ENCODE measurements at regions not wholly inside any gene's neighbourhood (a gene's known extent, or its start where the extent isn't known, plus 50 kb on each side); places are given as distances from the start of the nearest gene placed in this dataset.

GRCh38 chr5:9894571-9895301 lies 264.6 kb upstream of the TAS2R1 start:
- H3K9me3 ChIP-seq (ENCODE audit: control insufficient read depth in 2 of 2, insufficient read depth in 1 of 2, low read depth in 1 of 2, low read length in 1 of 2) = no peaks in the 10 kb centered on the region
- no peaks in the 10 kb centered on the region for H3K4me1 ChIP-seq (ENCODE audit: control insufficient read depth in 2 of 2, insufficient read depth in 2 of 2, low read length in 1 of 2)
- H3K36me3 ChIP-seq (ENCODE audit: control insufficient read depth in 2 of 2, insufficient read depth in 2 of 2, low read length in 1 of 2) = no peaks in the 10 kb centered on the region
- no peak overlapping the region for H3K4me3 ChIP-seq (ENCODE audit: low read depth in 1 of 2, low read length in 2 of 2)
- H3K27ac ChIP-seq (ENCODE audit: low read depth in 2 of 2, low read length in 1 of 2) = no peak overlapping the region
- WGBS, 2 donors = 50 to 55% methylated on average over 3 of the region's 3 CpGs
- H3K27me3 ChIP-seq (ENCODE audit: control insufficient read depth in 1 of 2, insufficient read depth in 2 of 2, low read length in 2 of 2) = no peaks in the 10 kb centered on the region

DNA sequence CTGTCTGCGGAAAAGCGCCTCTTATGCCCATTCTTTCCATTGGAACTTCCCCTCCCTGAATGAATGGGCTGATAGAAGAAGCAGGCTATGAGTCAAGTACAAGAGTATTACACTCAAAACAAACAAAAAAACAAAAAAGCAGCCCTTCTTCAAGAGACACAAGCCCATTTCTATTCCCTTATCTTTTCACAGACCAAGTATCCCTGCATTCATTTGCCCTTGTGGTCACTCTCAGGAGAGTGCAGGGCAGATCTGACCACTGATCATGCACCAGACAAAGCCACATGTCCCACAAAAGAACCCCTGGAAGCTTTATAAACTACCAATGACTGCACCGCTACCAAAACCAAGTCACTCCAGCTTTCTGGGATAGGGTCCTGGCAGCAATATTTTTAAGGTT lies 262.5 kb upstream of the TAS2R1 start:
- no peaks in the 10 kb centered on the region for H3K4me1 ChIP-seq (ENCODE audit: control insufficient read depth in 2 of 2, insufficient read depth in 2 of 2, low read length in 1 of 2)
- H3K4me3 ChIP-seq (ENCODE audit: low read depth in 1 of 2, low read length in 2 of 2) = no peak overlapping the region
- H3K9me3 ChIP-seq (ENCODE audit: control insufficient read depth in 2 of 2, insufficient read depth in 1 of 2, low read depth in 1 of 2, low read length in 1 of 2) = no peaks in the 10 kb centered on the region
- H3K36me3 ChIP-seq (ENCODE audit: control insufficient read depth in 2 of 2, insufficient read depth in 2 of 2, low read length in 1 of 2) = no peaks in the 10 kb centered on the region
- H3K27ac ChIP-seq (ENCODE audit: low read depth in 2 of 2, low read length in 1 of 2) = no peak overlapping the region
- WGBS, 2 donors = 89 to 96% methylated on average over 3 of the region's 3 CpGs
- no peaks in the 10 kb centered on the region for H3K27me3 ChIP-seq (ENCODE audit: control insufficient read depth in 1 of 2, insufficient read depth in 2 of 2, low read length in 2 of 2)

DNA sequence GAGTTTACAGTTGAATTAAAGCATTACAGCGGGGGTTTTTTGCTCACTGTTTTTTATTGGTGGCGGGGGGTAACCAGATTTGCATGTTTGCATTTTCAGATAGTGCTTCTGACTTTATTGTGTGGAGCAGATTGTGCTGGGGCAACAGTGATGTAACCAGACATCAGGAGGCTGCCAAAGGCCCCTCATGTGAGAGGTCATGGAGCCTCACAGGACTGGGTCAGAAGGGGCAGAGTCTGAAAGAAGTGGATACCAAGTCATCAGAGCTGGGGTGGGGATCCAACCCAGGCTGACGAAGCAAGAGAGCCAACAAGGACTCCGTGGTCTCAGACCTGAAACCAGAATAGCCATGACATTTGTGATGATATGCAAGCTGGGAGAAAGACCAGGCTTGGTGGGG lies 259.4 kb upstream of the TAS2R1 start:
- Histone ChIP-seq H3K4me3 (ENCODE audit: low read depth in 1 of 2, low read length in 2 of 2) (no peak overlapping the region), H3K36me3 (ENCODE audit: control insufficient read depth in 2 of 2, insufficient read depth in 2 of 2, low read length in 1 of 2) (no peaks in the 10 kb centered on the region), H3K4me1 (ENCODE audit: control insufficient read depth in 2 of 2, insufficient read depth in 2 of 2, low read length in 1 of 2) (no peaks in the 10 kb centered on the region), H3K9me3 (ENCODE audit: control insufficient read depth in 2 of 2, insufficient read depth in 1 of 2, low read depth in 1 of 2, low read length in 1 of 2) (no peaks in the 10 kb centered on the region), H3K27me3 (ENCODE audit: control insufficient read depth in 1 of 2, insufficient read depth in 2 of 2, low read length in 2 of 2) (no peaks in the 10 kb centered on the region), H3K27ac (ENCODE audit: low read depth in 2 of 2, low read length in 1 of 2) (no peak overlapping the region)
- 80 to 86% methylated on average over 4 of the region's 4 CpGs for WGBS, 2 donors

- no peaks in the 10 kb centered on the region for H3K4me1 ChIP-seq (ENCODE audit: control insufficient read depth in 2 of 2, insufficient read depth in 2 of 2, low read length in 1 of 2)
- H3K27ac ChIP-seq (ENCODE audit: low read depth in 2 of 2, low read length in 1 of 2) = no peak overlapping the region
- no peaks in the 10 kb centered on the region for H3K9me3 ChIP-seq (ENCODE audit: control insufficient read depth in 2 of 2, insufficient read depth in 1 of 2, low read depth in 1 of 2, low read length in 1 of 2)
- no peaks in the 10 kb centered on the region for H3K36me3 ChIP-seq (ENCODE audit: control insufficient read depth in 2 of 2, insufficient read depth in 2 of 2, low read length in 1 of 2)
- WGBS, 2 donors = 76% methylated on average over 3 of the region's 3 CpGs
- no peaks in the 10 kb centered on the region for H3K27me3 ChIP-seq (ENCODE audit: control insufficient read depth in 1 of 2, insufficient read depth in 2 of 2, low read length in 2 of 2)
- H3K4me3 ChIP-seq (ENCODE audit: low read depth in 1 of 2, low read length in 2 of 2) = no peak overlapping the region
Observed at GRCh38 chr5:9888501-9888901, 258.4 kb upstream of the TAS2R1 start.

DNA sequence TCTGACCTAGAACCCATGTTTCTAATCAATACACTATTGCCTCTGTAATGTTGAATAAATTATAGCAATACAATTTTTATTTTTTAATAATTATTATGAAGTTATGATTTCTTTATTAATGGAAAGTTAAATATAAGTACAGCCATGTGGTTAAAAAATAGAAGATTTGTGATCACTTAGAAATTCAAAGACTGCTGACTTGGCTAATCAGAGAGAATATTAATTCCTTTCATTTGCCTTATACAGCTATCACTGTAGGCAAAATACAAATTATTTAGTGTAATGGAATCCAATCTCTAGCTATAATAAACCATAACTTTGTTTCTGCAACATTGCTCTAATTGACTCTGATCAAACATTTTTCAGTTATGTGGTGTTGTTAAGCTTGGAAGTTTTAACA lies 255.0 kb upstream of the TAS2R1 start:
- Histone ChIP-seq H3K27ac (ENCODE audit: low read depth in 2 of 2, low read length in 1 of 2) (no peak overlapping the region), H3K9me3 (ENCODE audit: control insufficient read depth in 2 of 2, insufficient read depth in 1 of 2, low read depth in 1 of 2, low read length in 1 of 2) (no peaks in the 10 kb centered on the region), H3K4me3 (ENCODE audit: low read depth in 1 of 2, low read length in 2 of 2) (no peak overlapping the region), H3K4me1 (ENCODE audit: control insufficient read depth in 2 of 2, insufficient read depth in 2 of 2, low read length in 1 of 2) (no peaks in the 10 kb centered on the region), H3K27me3 (ENCODE audit: control insufficient read depth in 1 of 2, insufficient read depth in 2 of 2, low read length in 2 of 2) (no peaks in the 10 kb centered on the region), H3K36me3 (ENCODE audit: control insufficient read depth in 2 of 2, insufficient read depth in 2 of 2, low read length in 1 of 2) (no peaks in the 10 kb centered on the region)

DNA sequence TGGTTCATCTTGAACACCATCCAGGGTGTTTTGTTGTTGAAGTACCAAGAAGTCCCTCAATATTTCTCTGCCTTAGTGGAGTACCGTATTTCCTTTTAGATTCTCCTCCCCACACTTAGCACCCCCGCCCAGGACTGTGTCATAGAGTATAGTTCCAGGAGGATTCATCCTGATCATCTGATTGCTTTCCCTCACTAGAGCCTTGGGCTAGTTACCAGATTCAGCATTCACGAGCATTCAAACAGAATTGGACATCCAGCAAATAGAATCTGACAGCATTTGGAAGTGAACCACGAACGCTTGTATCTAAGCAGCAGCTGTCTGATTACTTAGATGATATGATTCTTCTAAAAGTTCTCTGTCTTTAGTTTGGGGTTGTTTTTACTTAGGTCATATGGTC lies 248.1 kb upstream of the TAS2R1 start:
- Histone ChIP-seq H3K9me3 (ENCODE audit: control insufficient read depth in 2 of 2, insufficient read depth in 1 of 2, low read depth in 1 of 2, low read length in 1 of 2) (no peaks in the 10 kb centered on the region), H3K36me3 (ENCODE audit: control insufficient read depth in 2 of 2, insufficient read depth in 2 of 2, low read length in 1 of 2) (no peaks in the 10 kb centered on the region), H3K27me3 (ENCODE audit: control insufficient read depth in 1 of 2, insufficient read depth in 2 of 2, low read length in 2 of 2) (no peaks in the 10 kb centered on the region), H3K4me3 (ENCODE audit: low read depth in 1 of 2, low read length in 2 of 2) (no peak overlapping the region), H3K4me1 (ENCODE audit: control insufficient read depth in 2 of 2, insufficient read depth in 2 of 2, low read length in 1 of 2) (no peaks in the 10 kb centered on the region), H3K27ac (ENCODE audit: low read depth in 2 of 2, low read length in 1 of 2) (no peak overlapping the region)
- WGBS, 2 donors = 65 to 69% methylated on average over 5 of the region's 5 CpGs

DNA sequence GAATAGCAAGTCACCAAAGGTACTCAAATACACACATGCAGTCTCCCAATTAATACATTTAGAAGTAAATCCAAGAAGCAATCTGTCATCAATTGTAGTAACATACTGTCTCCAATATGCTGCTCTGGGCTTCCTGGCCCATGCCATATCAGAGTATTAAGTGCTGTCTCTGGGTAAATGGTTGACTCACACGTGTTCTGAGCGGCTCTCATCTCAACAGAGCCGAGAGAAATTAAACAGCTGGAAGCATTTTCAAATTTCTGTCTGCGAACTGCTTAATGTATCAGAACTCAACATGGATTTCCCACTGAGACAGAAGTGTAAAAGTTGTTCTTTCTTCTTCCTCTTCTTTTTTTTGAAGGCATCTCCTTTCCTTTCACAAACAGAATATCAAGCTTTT lies 247.3 kb upstream of the TAS2R1 start:
- Histone ChIP-seq H3K4me1 (ENCODE audit: control insufficient read depth in 2 of 2, insufficient read depth in 2 of 2, low read length in 1 of 2) (no peaks in the 10 kb centered on the region), H3K9me3 (ENCODE audit: control insufficient read depth in 2 of 2, insufficient read depth in 1 of 2, low read depth in 1 of 2, low read length in 1 of 2) (no peaks in the 10 kb centered on the region), H3K36me3 (ENCODE audit: control insufficient read depth in 2 of 2, insufficient read depth in 2 of 2, low read length in 1 of 2) (no peaks in the 10 kb centered on the region), H3K27ac (ENCODE audit: low read depth in 2 of 2, low read length in 1 of 2) (no peak overlapping the region), H3K4me3 (ENCODE audit: low read depth in 1 of 2, low read length in 2 of 2) (no peak overlapping the region), H3K27me3 (ENCODE audit: control insufficient read depth in 1 of 2, insufficient read depth in 2 of 2, low read length in 2 of 2) (no peaks in the 10 kb centered on the region)
- whole genome bisulfite sequencing, 2 donors = 65 to 70% methylated on average over 4 of the region's 4 CpGs

DNA sequence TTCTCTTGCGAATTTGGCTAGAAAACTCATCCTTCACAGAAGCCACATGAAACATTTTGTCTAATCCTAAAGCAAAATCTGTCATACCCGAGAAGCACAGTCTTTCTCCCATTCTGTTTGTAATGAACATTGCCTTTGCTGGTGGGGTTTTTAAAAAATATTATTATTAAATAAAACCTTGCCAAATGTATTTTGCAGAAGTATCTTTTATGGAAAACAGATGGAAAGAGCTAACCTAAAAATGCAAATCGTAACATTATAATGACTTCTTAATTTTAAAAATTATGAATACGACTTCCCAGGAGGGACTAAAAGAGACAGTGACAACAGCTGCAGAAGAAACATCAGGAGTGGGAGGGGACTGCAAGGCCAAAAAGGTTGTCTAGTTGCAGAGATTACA lies 246.3 kb upstream of the TAS2R1 start:
- H3K4me1 ChIP-seq (ENCODE audit: control insufficient read depth in 2 of 2, insufficient read depth in 2 of 2, low read length in 1 of 2) = no peaks in the 10 kb centered on the region
- no peak overlapping the region for H3K27ac ChIP-seq (ENCODE audit: low read depth in 2 of 2, low read length in 1 of 2)
- H3K27me3 ChIP-seq (ENCODE audit: control insufficient read depth in 1 of 2, insufficient read depth in 2 of 2, low read length in 2 of 2) = no peaks in the 10 kb centered on the region
- no peak overlapping the region for H3K4me3 ChIP-seq (ENCODE audit: low read depth in 1 of 2, low read length in 2 of 2)
- H3K9me3 ChIP-seq (ENCODE audit: control insufficient read depth in 2 of 2, insufficient read depth in 1 of 2, low read depth in 1 of 2, low read length in 1 of 2) = no peaks in the 10 kb centered on the region
- no peaks in the 10 kb centered on the region for H3K36me3 ChIP-seq (ENCODE audit: control insufficient read depth in 2 of 2, insufficient read depth in 2 of 2, low read length in 1 of 2)
- WGBS, 2 donors = 84 to 86% methylated on average over 4 of the region's 4 CpGs

DNA sequence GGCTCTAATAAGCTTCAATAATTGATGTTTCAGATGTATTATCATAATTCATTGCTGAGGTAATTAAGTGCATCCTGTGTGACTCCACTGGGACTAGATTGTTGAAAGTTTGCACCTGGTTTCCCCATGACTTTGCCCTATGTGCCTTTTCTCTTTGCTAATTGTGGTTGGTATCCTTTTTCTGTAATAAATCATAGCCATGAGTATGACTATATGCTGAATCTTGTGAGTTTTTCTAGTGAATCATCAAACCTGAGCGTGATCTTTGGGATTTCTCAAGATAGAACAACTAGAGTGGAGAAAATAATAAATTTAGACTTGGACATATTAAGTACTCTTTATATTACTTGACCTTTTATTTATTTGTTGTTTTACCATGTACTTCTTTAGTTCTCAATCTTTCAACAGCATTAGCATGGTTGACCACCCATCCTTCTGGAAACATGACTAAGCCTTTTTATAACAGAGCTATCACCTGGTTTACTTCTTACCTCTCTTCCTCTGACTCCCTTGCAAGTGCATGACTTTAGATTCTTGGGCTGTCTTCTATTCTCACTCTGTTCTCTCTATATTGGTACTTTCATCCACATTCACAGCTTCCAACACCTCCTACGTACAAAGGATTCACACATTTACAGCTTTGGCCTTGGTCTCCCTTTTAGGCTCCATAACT lies 239.6 kb upstream of the TAS2R1 start:
- Histone ChIP-seq H3K4me1 (ENCODE audit: control insufficient read depth in 2 of 2, insufficient read depth in 2 of 2, low read length in 1 of 2) (no peaks in the 10 kb centered on the region), H3K27ac (ENCODE audit: low read depth in 2 of 2, low read length in 1 of 2) (no peak overlapping the region), H3K9me3 (ENCODE audit: control insufficient read depth in 2 of 2, insufficient read depth in 1 of 2, low read depth in 1 of 2, low read length in 1 of 2) (peaks cover 2 to 3% of the 10 kb centered on the region in 2 donors), H3K36me3 (ENCODE audit: control insufficient read depth in 2 of 2, insufficient read depth in 2 of 2, low read length in 1 of 2) (no peaks in the 10 kb centered on the region), H3K27me3 (ENCODE audit: control insufficient read depth in 1 of 2, insufficient read depth in 2 of 2, low read length in 2 of 2) (no peaks in the 10 kb centered on the region), H3K4me3 (ENCODE audit: low read depth in 1 of 2, low read length in 2 of 2) (no peak overlapping the region)
- 65 to 71% methylated on average over 2 of the region's 2 CpGs for WGBS, 2 donors

DNA sequence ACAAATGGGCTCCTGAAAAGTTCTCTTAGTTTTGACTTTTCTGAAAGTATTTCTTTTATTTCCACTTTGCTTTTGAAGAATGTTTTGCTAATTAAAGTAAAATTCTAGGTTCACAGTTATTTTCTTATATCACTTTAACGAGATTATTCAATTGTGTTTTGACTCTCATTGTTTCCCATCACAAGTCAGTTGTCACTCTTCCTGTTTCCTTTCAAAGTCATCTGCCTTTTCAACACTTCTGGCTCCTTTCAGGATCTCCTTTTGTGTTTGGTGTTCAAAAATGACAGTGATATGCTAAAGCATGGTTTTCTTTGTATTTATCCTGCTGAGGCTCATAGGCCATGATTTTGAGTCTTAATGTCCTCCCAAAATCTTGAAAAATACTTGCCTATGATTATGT lies 235.4 kb upstream of the TAS2R1 start:
- H3K27ac ChIP-seq (ENCODE audit: low read depth in 2 of 2, low read length in 1 of 2) = no peak overlapping the region
- WGBS, 2 donors = 74 to 81% methylated on average over 1 of the region's 1 CpG
- no peaks in the 10 kb centered on the region for H3K27me3 ChIP-seq (ENCODE audit: control insufficient read depth in 1 of 2, insufficient read depth in 2 of 2, low read length in 2 of 2)
- no peak overlapping the region for H3K4me3 ChIP-seq (ENCODE audit: low read depth in 1 of 2, low read length in 2 of 2)
- no peaks in the 10 kb centered on the region for H3K36me3 ChIP-seq (ENCODE audit: control insufficient read depth in 2 of 2, insufficient read depth in 2 of 2, low read length in 1 of 2)
- H3K4me1 ChIP-seq (ENCODE audit: control insufficient read depth in 2 of 2, insufficient read depth in 2 of 2, low read length in 1 of 2) = no peaks in the 10 kb centered on the region
- H3K9me3 ChIP-seq (ENCODE audit: control insufficient read depth in 2 of 2, insufficient read depth in 1 of 2, low read depth in 1 of 2, low read length in 1 of 2) = peaks cover 3 to 4% of the 10 kb centered on the region in 2 donors

All from esophagus (tissue), 2 donors.